WTC11 (cell line): ENCODE measurements at regions not wholly inside any gene's neighbourhood (a gene's known extent, or its start where the extent isn't known, plus 50 kb on each side); places are given as distances from the start of the nearest gene placed in this dataset.

Source experiments
- ATF2 ChIP-seq: sonication (generic); formaldehyde crosslinking; IDR thresholded peaks from 2 replicates; pipeline ENCODE4 v1.8.1; 2022; ENCODE audit warnings: low read depth, missing genetic modification reagents, borderline replicate concordance
- ATF3 ChIP-seq: sonication (generic); formaldehyde crosslinking; conservative IDR thresholded peaks from 2 replicates; pipeline ENCODE4 v1.8.1; 2022; ENCODE audit warnings: mild to moderate bottlenecking, missing genetic modification reagents
- CREB1 ChIP-seq: sonication (generic); formaldehyde crosslinking; IDR thresholded peaks from 2 replicates; pipeline ENCODE4 v1.8.0; 2023; ENCODE audit warnings: mild to moderate bottlenecking, missing genetic modification reagents
- CTCF ChIP-seq: fragments of 200-600 bp; IDR thresholded peaks from 2 replicates; pipeline ENCODE4 v1.8.0; 2022; ENCODE audit warnings: antibody characterized with exemption
- E2F5 ChIP-seq: sonication (generic); formaldehyde crosslinking; IDR thresholded peaks from 2 replicates; pipeline ENCODE4 v1.8.1; 2022; ENCODE audit warnings: mild to moderate bottlenecking, moderate library complexity, missing genetic modification reagents
- GABPB1 ChIP-seq: sonication (generic); formaldehyde crosslinking; IDR thresholded peaks from 2 replicates; pipeline ENCODE4 v1.8.1; 2023; ENCODE audit warnings: mild to moderate bottlenecking, missing genetic modification reagents
- JUN ChIP-seq: sonication (generic); formaldehyde crosslinking; IDR thresholded peaks from 2 replicates; pipeline ENCODE4 v1.8.0; 2023; ENCODE audit warnings: mild to moderate bottlenecking, missing genetic modification reagents
- MYBL2 ChIP-seq: sonication (generic); formaldehyde crosslinking; IDR thresholded peaks from 2 replicates; pipeline ENCODE4 v1.8.1; 2023; ENCODE audit warnings: mild to moderate bottlenecking, moderate library complexity, missing genetic modification reagents
- NFE2L1 ChIP-seq: sonication (generic); formaldehyde crosslinking; IDR thresholded peaks from 2 replicates; pipeline ENCODE4 v1.8.1; 2023; ENCODE audit warnings: missing genetic modification reagents
- TCF7 ChIP-seq: sonication (generic); formaldehyde crosslinking; IDR thresholded peaks from 2 replicates; pipeline ENCODE4 v1.8.0; 2022; ENCODE audit warnings: mild to moderate bottlenecking, low read depth, missing genetic modification reagents, moderate library complexity
- ZNF263 ChIP-seq: sonication (generic); formaldehyde crosslinking; IDR thresholded peaks from 2 replicates; pipeline ENCODE4 v1.8.1; 2022; ENCODE audit warnings: low read depth, mild to moderate bottlenecking, moderate library complexity, missing genetic modification reagents
- ZNF281 ChIP-seq: sonication (generic); formaldehyde crosslinking; IDR thresholded peaks from 2 replicates; pipeline ENCODE4 v1.8.0; 2023; ENCODE audit warnings: mild to moderate bottlenecking, missing genetic modification reagents
- ZSCAN18 ChIP-seq: fragments of 250-450 bp; sonication (Bioruptor Pico); IDR thresholded peaks from 2 replicates; pipeline ENCODE4 v2.1.2; 2022; ENCODE audit warnings: mild to moderate bottlenecking, moderate library complexity

- no peak for TF ChIP-seq ZNF281 (CRISPR knock-in tag)
- TF ChIP-seq E2F5, result no peak
- TF ChIP-seq CTCF, result no peak
- no peak for TF ChIP-seq ZNF263 (CRISPR knock-in tag)
- TF ChIP-seq CREB1 (CRISPR knock-in tag), result no peak
- no peak for TF ChIP-seq TCF7
- TF ChIP-seq MYBL2 (CRISPR knock-in tag), result no peak
- TF ChIP-seq JUN (CRISPR knock-in tag), result no peak
- no peak for TF ChIP-seq GABPB1 (CRISPR knock-in tag)
- TF ChIP-seq ZSCAN18, result no peak
- TF ChIP-seq ATF2 (CRISPR knock-in tag), result no peak
- no peak for TF ChIP-seq NFE2L1 (CRISPR knock-in tag)
- no peak for TF ChIP-seq ATF3
Observed at GRCh38 chr5:39816866-39817265, 392.1 kb upstream of the DAB2 start.
